Calu3 (cell line): ENCODE measurements at regions not wholly inside any gene's neighbourhood (a gene's known extent, or its start where the extent isn't known, plus 50 kb on each side); places are given as distances from the start of the nearest gene placed in this dataset.

Experiments used
- BruUV-seq: library from RNA; stranded (reverse); fragments of 400-500 nt; replicated peaks from 2 replicates; lab custom pipeline; 2021; lab: Mats Ljungman, UMichigan
- CTCF ChIA-PET: fragments of 300-600 bp; sonication (Branson Sonifier 250); formaldehyde crosslinking; loops from one replicate; lab custom pipeline; 2022; ENCODE audit warnings: antibody characterized with exemption; lab: Charles Lee
- DNase-seq: peaks from one replicate; pipeline ENCODE4 v3.0.0; 2022
- H3K27ac Mint-ChIP-seq: one replicate; pipeline ENCODE4 v1.8.0; 2022; ENCODE audit warnings: mixed read lengths; ENCODE audit not compliant: unreplicated experiment
- H3K27me3 Mint-ChIP-seq: one replicate; pipeline ENCODE4 v1.8.0; 2022; ENCODE audit warnings: mixed read lengths; ENCODE audit not compliant: unreplicated experiment
- H3K36me3 Mint-ChIP-seq: one replicate; pipeline ENCODE4 v1.8.0; 2022; ENCODE audit warnings: mild to moderate bottlenecking, moderate library complexity, mixed read lengths; ENCODE audit not compliant: insufficient read depth, unreplicated experiment
- H3K4me1 Mint-ChIP-seq: one replicate; pipeline ENCODE4 v1.8.0; 2022; ENCODE audit warnings: mild to moderate bottlenecking, low read depth, mixed read lengths; ENCODE audit not compliant: unreplicated experiment
- H3K4me3 Mint-ChIP-seq: one replicate; pipeline ENCODE4 v1.8.0; 2022; ENCODE audit warnings: mild to moderate bottlenecking, low read depth, moderate library complexity, mixed read lengths; ENCODE audit not compliant: unreplicated experiment
- H3K9me3 Mint-ChIP-seq: one replicate; pipeline ENCODE4 v1.8.0; 2022; ENCODE audit warnings: low read depth, mixed read lengths; ENCODE audit not compliant: unreplicated experiment
- intact Hi-C: fragments of 100-400 bp; cut with micrococcal nuclease; formaldehyde crosslinking; loops from one replicate; pipeline ENCODE4 v1.10.0; 2022; ENCODE audit not compliant: unreplicated experiment
- TF ChIP-seq, protein P1 (sequence below): fragments of 200-600 bp; IDR thresholded peaks from one replicate; pipeline ENCODE4 v1.8.0; 2022; ENCODE audit warnings: antibody characterized with exemption; ENCODE audit not compliant: unreplicated experiment

DNA sequence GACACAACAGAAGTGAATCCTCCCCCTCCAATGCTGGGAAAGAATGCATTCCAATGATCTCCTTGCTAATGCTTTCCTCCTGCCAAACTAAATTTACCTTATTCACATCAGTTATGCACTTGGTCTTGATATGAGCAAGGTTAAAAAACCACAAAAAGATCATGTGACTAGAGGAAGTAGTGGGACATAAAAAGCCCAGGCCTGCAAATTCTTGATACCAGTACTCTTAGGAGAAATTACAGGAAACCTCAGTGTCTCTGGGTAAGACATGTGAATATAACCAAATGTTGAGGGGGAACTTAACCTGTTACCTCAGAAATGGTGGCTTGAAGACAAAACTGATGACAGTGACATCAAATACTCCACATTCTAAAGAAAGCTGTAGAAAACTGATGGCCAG, 427.1 kb downstream of the RPS29 start:
- BruUV-seq: no TSS peak
- H3K4me3 Mint-ChIP-seq: no peak overlapping the region

DNA sequence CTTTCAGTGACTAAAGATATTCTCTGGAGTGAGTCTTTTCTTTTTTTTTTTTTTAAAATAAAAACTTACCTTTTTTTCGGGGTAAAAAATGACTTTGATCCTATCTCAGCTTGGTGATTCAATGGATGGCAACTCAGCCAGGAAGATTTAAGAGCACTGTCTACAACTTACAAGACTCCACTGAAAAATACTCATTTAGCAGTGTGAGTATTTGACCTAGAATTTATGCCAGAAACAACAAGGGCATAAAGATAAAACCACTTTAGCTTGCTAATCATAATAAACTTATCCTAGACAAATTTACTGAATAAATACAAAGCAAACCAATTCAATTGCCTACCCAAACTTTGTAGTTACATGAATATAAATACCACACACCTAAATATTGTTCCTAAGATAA, 446.6 kb downstream of the RPS29 start:
- Mint-ChIP-seq H3K4me3 (no peak overlapping the region), H3K27me3 (no peaks in the 10 kb centered on the region), H3K27ac (no peak overlapping the region), H3K36me3 (no peaks in the 10 kb centered on the region), H3K9me3 (no peaks in the 10 kb centered on the region), H3K4me1 (no peaks in the 10 kb centered on the region)
- CTCF ChIA-PET: no interaction called here
- no peak for DNase-seq
- BruUV-seq: no TSS peak
- TF ChIP-seq, protein P1, sequence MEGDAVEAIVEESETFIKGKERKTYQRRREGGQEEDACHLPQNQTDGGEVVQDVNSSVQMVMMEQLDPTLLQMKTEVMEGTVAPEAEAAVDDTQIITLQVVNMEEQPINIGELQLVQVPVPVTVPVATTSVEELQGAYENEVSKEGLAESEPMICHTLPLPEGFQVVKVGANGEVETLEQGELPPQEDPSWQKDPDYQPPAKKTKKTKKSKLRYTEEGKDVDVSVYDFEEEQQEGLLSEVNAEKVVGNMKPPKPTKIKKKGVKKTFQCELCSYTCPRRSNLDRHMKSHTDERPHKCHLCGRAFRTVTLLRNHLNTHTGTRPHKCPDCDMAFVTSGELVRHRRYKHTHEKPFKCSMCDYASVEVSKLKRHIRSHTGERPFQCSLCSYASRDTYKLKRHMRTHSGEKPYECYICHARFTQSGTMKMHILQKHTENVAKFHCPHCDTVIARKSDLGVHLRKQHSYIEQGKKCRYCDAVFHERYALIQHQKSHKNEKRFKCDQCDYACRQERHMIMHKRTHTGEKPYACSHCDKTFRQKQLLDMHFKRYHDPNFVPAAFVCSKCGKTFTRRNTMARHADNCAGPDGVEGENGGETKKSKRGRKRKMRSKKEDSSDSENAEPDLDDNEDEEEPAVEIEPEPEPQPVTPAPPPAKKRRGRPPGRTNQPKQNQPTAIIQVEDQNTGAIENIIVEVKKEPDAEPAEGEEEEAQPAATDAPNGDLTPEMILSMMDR: no peak
- intact Hi-C loops: no loop called here

More for the DNA sequence above, 427.1 kb downstream of the RPS29 start:
- H3K27me3 Mint-ChIP-seq: no peaks in the 10 kb centered on the region
- TF ChIP-seq, protein P1: no peak
- no peak overlapping the region for H3K27ac Mint-ChIP-seq
- intact Hi-C loops: no loop called here
- CTCF ChIA-PET: no interaction called here
- no peaks in the 10 kb centered on the region for H3K4me1 Mint-ChIP-seq
- no peak for DNase-seq
- H3K9me3 Mint-ChIP-seq: no peaks in the 10 kb centered on the region
- H3K36me3 Mint-ChIP-seq: no peaks in the 10 kb centered on the region

DNA sequence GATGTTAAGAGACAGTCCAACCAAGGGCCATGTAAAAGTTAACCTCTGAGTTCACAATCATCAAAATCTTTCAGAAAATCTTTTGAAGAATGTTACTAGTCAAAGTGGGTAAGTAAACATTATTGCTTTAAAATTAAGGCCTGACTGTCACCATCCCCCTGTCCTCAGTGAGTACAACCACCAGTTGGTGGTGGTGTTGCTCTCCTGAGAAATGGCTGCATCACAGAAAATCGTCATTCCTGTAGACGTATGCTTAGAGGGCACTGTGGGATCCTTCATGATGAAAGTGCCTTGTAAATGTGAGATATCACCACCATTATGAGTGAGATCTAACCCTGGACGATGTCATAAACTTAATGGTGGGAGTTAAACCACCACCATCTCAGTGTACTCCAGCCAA, 451.2 kb downstream of the RPS29 start:
- TF ChIP-seq, protein P1: no peak
- no peaks in the 10 kb centered on the region for H3K36me3 Mint-ChIP-seq
- H3K27me3 Mint-ChIP-seq: no peaks in the 10 kb centered on the region
- CTCF ChIA-PET: no interaction called here
- DNase-seq: no peak
- peaks cover 6% of the 10 kb centered on the region for H3K9me3 Mint-ChIP-seq
- intact Hi-C loops: no loop called here
- no peak overlapping the region for H3K27ac Mint-ChIP-seq
- no peak overlapping the region for H3K4me3 Mint-ChIP-seq
- BruUV-seq: no TSS peak
- H3K4me1 Mint-ChIP-seq: no peaks in the 10 kb centered on the region

DNA sequence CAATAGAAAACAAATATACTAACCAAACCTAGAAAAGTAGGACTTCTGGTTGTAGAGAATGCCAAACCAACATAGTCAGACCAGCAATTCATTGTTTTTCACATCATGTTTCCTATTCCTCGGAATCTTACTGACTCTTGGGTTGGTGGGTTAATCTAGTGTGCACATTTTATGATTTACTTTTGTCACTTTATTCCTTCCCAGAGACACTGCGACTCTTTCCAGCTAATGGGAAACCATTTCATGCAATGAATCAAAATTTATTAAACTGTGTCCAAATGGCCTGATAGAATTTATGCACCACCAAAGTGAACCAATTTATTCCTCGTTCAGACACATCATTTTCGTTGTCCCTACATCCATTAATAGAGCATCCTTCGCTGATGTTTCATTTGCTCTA, 464.9 kb downstream of the RPS29 start:
- Mint-ChIP-seq H3K36me3 (no peaks in the 10 kb centered on the region), H3K4me3 (no peak overlapping the region), H3K9me3 (peaks cover 2% of the 10 kb centered on the region), H3K27ac (no peak overlapping the region), H3K4me1 (no peaks in the 10 kb centered on the region), H3K27me3 (no peaks in the 10 kb centered on the region)
- TF ChIP-seq, protein P1: no peak
- intact Hi-C loops: no loop called here
- CTCF ChIA-PET: no interaction called here
- no TSS peak for BruUV-seq
- DNase-seq: no peak
